ENCODE measurements at regions not wholly inside any gene's neighbourhood (a gene's known extent, or its start where the extent isn't known, plus 50 kb on each side); places are given as distances from the start of the nearest gene placed in this dataset.
"Not testable (repeated sequence)": the region's sequence is repeated elsewhere in the genome, so short reads cannot be mapped to it uniquely, and the experiment has no call there.

GRCh38 chr17:30714825-30715622 lies 109.5 kb downstream of the CRLF3 start:
- H3K36me3 ChIP-seq (replicated peaks); H3K27me3 ChIP-seq (replicated peaks); H3K4me3 ChIP-seq (ENCODE audit: low read depth, low read length); in situ Hi-C loops (cut with HindIII; ENCODE audit: low pct_ligation_motif_present, low sequenced_read_pairs); H3K27ac ChIP-seq: not testable (repeated sequence)
- TF ChIP-seq CTCF (IDR thresholded peaks at IDR 0.05; ENCODE audit: low read depth, low read length, missing control alignments): peak; percentile 70
- peak; percentile 28 for DNase-seq

- H3K27me3 ChIP-seq (replicated peaks); H3K4me3 ChIP-seq (ENCODE audit: low read depth, low read length); H3K36me3 ChIP-seq (replicated peaks); in situ Hi-C loops (cut with HindIII; ENCODE audit: low pct_ligation_motif_present, low sequenced_read_pairs); H3K27ac ChIP-seq; DNase-seq: not testable (repeated sequence)
Observed at GRCh38 chr17:30713805-30714204, 110.7 kb downstream of the CRLF3 start.

- H3K27me3 ChIP-seq (replicated peaks); in situ Hi-C loops (cut with HindIII; ENCODE audit: low pct_ligation_motif_present, low sequenced_read_pairs); H3K4me3 ChIP-seq (ENCODE audit: low read depth, low read length); H3K36me3 ChIP-seq (replicated peaks); H3K27ac ChIP-seq; DNase-seq: not testable (repeated sequence)
Observed at GRCh38 chr17:30712859-30713258, 111.6 kb downstream of the CRLF3 start.

- H3K4me3 ChIP-seq (ENCODE audit: low read depth, low read length); H3K36me3 ChIP-seq (replicated peaks); in situ Hi-C loops (cut with HindIII; ENCODE audit: low pct_ligation_motif_present, low sequenced_read_pairs); H3K27ac ChIP-seq; H3K27me3 ChIP-seq (replicated peaks); DNase-seq: not testable (repeated sequence)
Observed at GRCh38 chr17:30711626-30712507, 112.6 kb downstream of the CRLF3 start.

GRCh38 chr17:30711176-30711575 lies 113.3 kb downstream of the CRLF3 start:
- H3K27ac ChIP-seq; H3K4me3 ChIP-seq (ENCODE audit: low read depth, low read length); DNase-seq; H3K27me3 ChIP-seq (replicated peaks); H3K36me3 ChIP-seq (replicated peaks); in situ Hi-C loops (cut with HindIII; ENCODE audit: low pct_ligation_motif_present, low sequenced_read_pairs): not testable (repeated sequence)

- H3K36me3 ChIP-seq (replicated peaks); H3K27me3 ChIP-seq (replicated peaks); in situ Hi-C loops (cut with HindIII; ENCODE audit: low pct_ligation_motif_present, low sequenced_read_pairs); DNase-seq; H3K27ac ChIP-seq: not testable (repeated sequence)
- H3K4me3 ChIP-seq (ENCODE audit: low read depth, low read length): peak overlapping the region; percentile 58
Observed at GRCh38 chr17:30710276-30711088, 114.0 kb downstream of the CRLF3 start.

GRCh38 chr17:30709561-30710275 lies 114.8 kb downstream of the CRLF3 start:
- H3K27ac ChIP-seq; in situ Hi-C loops (cut with HindIII; ENCODE audit: low pct_ligation_motif_present, low sequenced_read_pairs); DNase-seq; H3K27me3 ChIP-seq (replicated peaks); H3K36me3 ChIP-seq (replicated peaks): not testable (repeated sequence)
- peak overlapping the region; percentile 58 for H3K4me3 ChIP-seq (ENCODE audit: low read depth, low read length)

- H3K36me3 ChIP-seq (replicated peaks); DNase-seq; H3K27me3 ChIP-seq (replicated peaks); in situ Hi-C loops (cut with HindIII; ENCODE audit: low pct_ligation_motif_present, low sequenced_read_pairs): not testable (repeated sequence)
- H3K4me3 ChIP-seq (ENCODE audit: low read depth, low read length): peak overlapping the region; percentile 69
- peak overlapping the region; percentile 59 for H3K27ac ChIP-seq
Observed at GRCh38 chr17:30709096-30709495, 115.4 kb downstream of the CRLF3 start.

GRCh38 chr17:30708241-30709078 lies 116.0 kb downstream of the CRLF3 start:
- H3K27me3 ChIP-seq (replicated peaks); in situ Hi-C loops (cut with HindIII; ENCODE audit: low pct_ligation_motif_present, low sequenced_read_pairs); H3K36me3 ChIP-seq (replicated peaks): not testable (repeated sequence)
- H3K27ac ChIP-seq: peak overlapping the region; percentile 59
- H3K4me3 ChIP-seq (ENCODE audit: low read depth, low read length): peak overlapping the region; percentile 69
- DNase-seq: peak; percentile 92

GRCh38 chr17:30707724-30708240 lies 116.7 kb downstream of the CRLF3 start:
- Histone ChIP-seq H3K4me3 (ENCODE audit: low read depth, low read length) (peak overlapping the region; percentile 69), H3K27ac (peak overlapping the region; percentile 59)
- H3K27me3 ChIP-seq (replicated peaks); in situ Hi-C loops (cut with HindIII; ENCODE audit: low pct_ligation_motif_present, low sequenced_read_pairs); H3K36me3 ChIP-seq (replicated peaks): not testable (repeated sequence)
- DNase-seq: peak; percentile 64

GRCh38 chr17:30706461-30707335 lies 117.8 kb downstream of the CRLF3 start:
- H3K36me3 ChIP-seq (replicated peaks); H3K27me3 ChIP-seq (replicated peaks); in situ Hi-C loops (cut with HindIII; ENCODE audit: low pct_ligation_motif_present, low sequenced_read_pairs); DNase-seq; H3K27ac ChIP-seq; H3K4me3 ChIP-seq (ENCODE audit: low read depth, low read length): not testable (repeated sequence)

Data from brain microvascular endothelial cell (primary cell).